ENCODE measurements at regions not wholly inside any gene's neighbourhood (a gene's known extent, or its start where the extent isn't known, plus 50 kb on each side); places are given as distances from the start of the nearest gene placed in this dataset.

DNA sequence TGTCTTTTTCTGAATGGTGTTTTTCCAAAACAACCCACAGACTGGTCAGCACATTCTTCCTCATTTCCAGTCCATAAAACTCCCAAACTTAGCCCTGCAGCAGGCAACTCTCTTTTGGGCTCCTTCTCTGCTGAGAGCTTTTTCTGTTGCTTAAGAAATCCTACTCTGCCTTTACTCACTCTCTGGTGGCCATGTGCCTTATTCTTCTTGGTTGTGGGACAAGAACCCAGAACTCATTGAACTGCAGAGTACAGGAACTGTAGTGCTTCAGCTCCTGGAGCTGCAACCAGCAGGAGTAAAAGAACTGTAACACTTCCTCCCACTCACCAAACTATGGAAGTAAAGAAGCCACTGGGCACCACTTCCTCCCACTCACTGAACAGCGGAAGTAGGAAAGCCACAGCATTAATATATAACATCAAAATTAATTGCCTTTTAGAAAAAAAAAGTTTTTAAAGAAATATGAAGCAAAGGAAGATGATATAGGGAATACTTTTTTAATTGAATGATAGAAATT, 864.1 kb upstream of the PCDH10 start:
- TF ChIP-seq, protein P1, sequence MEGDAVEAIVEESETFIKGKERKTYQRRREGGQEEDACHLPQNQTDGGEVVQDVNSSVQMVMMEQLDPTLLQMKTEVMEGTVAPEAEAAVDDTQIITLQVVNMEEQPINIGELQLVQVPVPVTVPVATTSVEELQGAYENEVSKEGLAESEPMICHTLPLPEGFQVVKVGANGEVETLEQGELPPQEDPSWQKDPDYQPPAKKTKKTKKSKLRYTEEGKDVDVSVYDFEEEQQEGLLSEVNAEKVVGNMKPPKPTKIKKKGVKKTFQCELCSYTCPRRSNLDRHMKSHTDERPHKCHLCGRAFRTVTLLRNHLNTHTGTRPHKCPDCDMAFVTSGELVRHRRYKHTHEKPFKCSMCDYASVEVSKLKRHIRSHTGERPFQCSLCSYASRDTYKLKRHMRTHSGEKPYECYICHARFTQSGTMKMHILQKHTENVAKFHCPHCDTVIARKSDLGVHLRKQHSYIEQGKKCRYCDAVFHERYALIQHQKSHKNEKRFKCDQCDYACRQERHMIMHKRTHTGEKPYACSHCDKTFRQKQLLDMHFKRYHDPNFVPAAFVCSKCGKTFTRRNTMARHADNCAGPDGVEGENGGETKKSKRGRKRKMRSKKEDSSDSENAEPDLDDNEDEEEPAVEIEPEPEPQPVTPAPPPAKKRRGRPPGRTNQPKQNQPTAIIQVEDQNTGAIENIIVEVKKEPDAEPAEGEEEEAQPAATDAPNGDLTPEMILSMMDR (IDR thresholded peaks at IDR 0.05): no peak
- TF ChIP-seq POLR2A (IDR thresholded peaks at IDR 0.05): no peak
- TF ChIP-seq POLR2AphosphoS5 (IDR thresholded peaks at IDR 0.05): no peak

Measured in breast epithelium (tissue), 3 donors.